ENCODE measurements at regions not wholly inside any gene's neighbourhood (a gene's known extent, or its start where the extent isn't known, plus 50 kb on each side); places are given as distances from the start of the nearest gene placed in this dataset.

GRCh38 chr14:35993684-35993960 lies 167.5 kb downstream of the BRMS1L start:
- H3K79me2 ChIP-seq (ENCODE audit: insufficient read depth): no peaks in the 10 kb centered on the region
- H4K20me1 ChIP-seq (ENCODE audit: insufficient read depth): no peaks in the 10 kb centered on the region
- ChIA-PET CTCF (interaction anchor here (1.0 kb wide), 1 partner anchor 76 kb away, joined by 3 read pairs; no protein-coding TSS in a partner anchor), POLR2A (no interaction called here)
- H3K4me1 ChIP-seq (ENCODE audit: control insufficient read depth in 1 of 2, insufficient read depth in 2 of 2, low read depth in 1 of 2, low read length in 1 of 2): no peaks in the 10 kb centered on the region; a peak in 1 of 4 replicates
- H3K4me2 ChIP-seq: no peak overlapping the region
- no peaks in the 10 kb centered on the region for H3K9me3 ChIP-seq
- H3F3A ChIP-seq (replicated peaks; ENCODE audit: insufficient read depth): no peaks in the 10 kb centered on the region
- H3K9ac ChIP-seq: no peak overlapping the region
- no peak overlapping the region for H3K4me3 ChIP-seq (ENCODE audit: low read depth in 2 of 2, low read length in 1 of 2)
- peaks cover 14% of the 10 kb centered on the region; the same call in 1 of the 2 replicates for H3K27me3 ChIP-seq (ENCODE audit: insufficient read depth)
- WGBS (ENCODE audit: low lambda C conversion rate): 19% methylated on average over 3 of the region's 3 CpGs
- H3K27ac ChIP-seq (ENCODE audit: low read depth in 2 of 2, low read length in 1 of 2): no peak overlapping the region
- H3K36me3 ChIP-seq (replicated peaks in 1 of 2; ENCODE audit: control insufficient read depth in 1 of 2, insufficient read depth in 2 of 2, low read length in 1 of 2): no peaks in the 10 kb centered on the region
- DNase-seq: no peak
- TF ChIP-seq FOXJ3 (CRISPR knock-in tag; IDR thresholded peaks at IDR 0.05) (no peak), NRF1 (IDR thresholded peaks at IDR 0.05; ENCODE audit: low read depth, low read length) (no peak), MAX (IDR thresholded peaks at IDR 0.05; ENCODE audit: low read depth) (no peak), YY1 (IDR thresholded peaks at IDR 0.05; ENCODE audit: low read depth) (no peak), EP300 (IDR thresholded peaks at IDR 0.05; ENCODE audit: borderline replicate concordance in 1 of 2, low read depth in 1 of 2, low read length in 1 of 2) (no peak), TCF12 (IDR thresholded peaks at IDR 0.05) (no peak), RAD21 (IDR thresholded peaks at IDR 0.05; ENCODE audit: low read length) (no peak), RCOR1 (IDR thresholded peaks at IDR 0.05; ENCODE audit: low read length) (no peak)
- H2AFZ ChIP-seq (ENCODE audit: low read depth): no peak overlapping the region
- H3K9me2 ChIP-seq: no peaks in the 10 kb centered on the region

- Histone ChIP-seq H3K36me3 (replicated peaks in 1 of 2; ENCODE audit: control insufficient read depth in 1 of 2, insufficient read depth in 2 of 2, low read length in 1 of 2) (no peaks in the 10 kb centered on the region), H4K20me1 (ENCODE audit: insufficient read depth) (no peaks in the 10 kb centered on the region), H3K9ac (no peak overlapping the region), H2AFZ (ENCODE audit: low read depth) (no peak overlapping the region), H3F3A (replicated peaks; ENCODE audit: insufficient read depth) (no peaks in the 10 kb centered on the region), H3K9me2 (no peaks in the 10 kb centered on the region), H3K79me2 (ENCODE audit: insufficient read depth) (no peaks in the 10 kb centered on the region), H3K27ac (ENCODE audit: low read depth in 2 of 2, low read length in 1 of 2) (no peak overlapping the region), H3K4me3 (ENCODE audit: low read depth in 2 of 2, low read length in 1 of 2) (no peak overlapping the region), H3K9me3 (no peaks in the 10 kb centered on the region), H3K4me1 (ENCODE audit: control insufficient read depth in 1 of 2, insufficient read depth in 2 of 2, low read depth in 1 of 2, low read length in 1 of 2) (no peaks in the 10 kb centered on the region; a peak in 1 of 4 replicates), H3K4me2 (no peak overlapping the region), H3K27me3 (ENCODE audit: insufficient read depth) (peaks cover 14% of the 10 kb centered on the region; the same call in 1 of the 2 replicates)
- POLR2A ChIA-PET: no interaction called here
- no peak for DNase-seq
- CTCF ChIA-PET: interaction anchor here (1.0 kb wide), 1 partner anchor 77 kb away, joined by 3 read pairs; no protein-coding TSS in a partner anchor
- 41% methylated on average over 5 of the region's 5 CpGs for WGBS (ENCODE audit: low lambda C conversion rate)
- TF ChIP-seq TEAD4 (IDR thresholded peaks at IDR 0.05; ENCODE audit: borderline replicate concordance, insufficient read depth) (no peak), MAX (IDR thresholded peaks at IDR 0.05; ENCODE audit: low read depth) (no peak), MXI1 (IDR thresholded peaks at IDR 0.05; ENCODE audit: low read depth, low read length) (no peak), REST (IDR thresholded peaks at IDR 0.05; ENCODE audit: low read depth, low read length) (no peak), IRF3 (IDR thresholded peaks at IDR 0.05; ENCODE audit: low read depth, low read length) (no peak), CHD2 (IDR thresholded peaks at IDR 0.05; ENCODE audit: low read length, partially characterized antibody) (no peak), RFX5 (IDR thresholded peaks at IDR 0.05; ENCODE audit: low read length) (no peak), EP300 (IDR thresholded peaks at IDR 0.05; ENCODE audit: borderline replicate concordance in 1 of 2, low read depth in 1 of 2, low read length in 1 of 2) (no peak), RAD21 (IDR thresholded peaks at IDR 0.05; ENCODE audit: low read length) (no peak), GATA2 (CRISPR knock-in tag; IDR thresholded peaks at IDR 0.05) (no peak), GABPA (IDR thresholded peaks at IDR 0.05; ENCODE audit: low read depth) (no peak), RCOR1 (IDR thresholded peaks at IDR 0.05; ENCODE audit: low read length) (no peak), YY1 (IDR thresholded peaks at IDR 0.05; ENCODE audit: low read depth) (no peak)
- TF ChIP-seq, protein P1, sequence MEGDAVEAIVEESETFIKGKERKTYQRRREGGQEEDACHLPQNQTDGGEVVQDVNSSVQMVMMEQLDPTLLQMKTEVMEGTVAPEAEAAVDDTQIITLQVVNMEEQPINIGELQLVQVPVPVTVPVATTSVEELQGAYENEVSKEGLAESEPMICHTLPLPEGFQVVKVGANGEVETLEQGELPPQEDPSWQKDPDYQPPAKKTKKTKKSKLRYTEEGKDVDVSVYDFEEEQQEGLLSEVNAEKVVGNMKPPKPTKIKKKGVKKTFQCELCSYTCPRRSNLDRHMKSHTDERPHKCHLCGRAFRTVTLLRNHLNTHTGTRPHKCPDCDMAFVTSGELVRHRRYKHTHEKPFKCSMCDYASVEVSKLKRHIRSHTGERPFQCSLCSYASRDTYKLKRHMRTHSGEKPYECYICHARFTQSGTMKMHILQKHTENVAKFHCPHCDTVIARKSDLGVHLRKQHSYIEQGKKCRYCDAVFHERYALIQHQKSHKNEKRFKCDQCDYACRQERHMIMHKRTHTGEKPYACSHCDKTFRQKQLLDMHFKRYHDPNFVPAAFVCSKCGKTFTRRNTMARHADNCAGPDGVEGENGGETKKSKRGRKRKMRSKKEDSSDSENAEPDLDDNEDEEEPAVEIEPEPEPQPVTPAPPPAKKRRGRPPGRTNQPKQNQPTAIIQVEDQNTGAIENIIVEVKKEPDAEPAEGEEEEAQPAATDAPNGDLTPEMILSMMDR (IDR thresholded peaks at IDR 0.05): no peak
- TF ChIP-seq, protein P2, sequence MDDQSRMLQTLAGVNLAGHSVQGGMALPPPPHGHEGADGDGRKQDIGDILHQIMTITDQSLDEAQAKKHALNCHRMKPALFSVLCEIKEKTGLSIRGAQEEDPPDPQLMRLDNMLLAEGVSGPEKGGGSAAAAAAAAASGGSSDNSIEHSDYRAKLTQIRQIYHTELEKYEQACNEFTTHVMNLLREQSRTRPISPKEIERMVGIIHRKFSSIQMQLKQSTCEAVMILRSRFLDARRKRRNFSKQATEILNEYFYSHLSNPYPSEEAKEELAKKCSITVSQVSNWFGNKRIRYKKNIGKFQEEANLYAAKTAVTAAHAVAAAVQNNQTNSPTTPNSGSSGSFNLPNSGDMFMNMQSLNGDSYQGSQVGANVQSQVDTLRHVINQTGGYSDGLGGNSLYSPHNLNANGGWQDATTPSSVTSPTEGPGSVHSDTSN (IDR thresholded peaks at IDR 0.05): no peak
Measured at GRCh38 chr14:35992816-35993683, 166.9 kb downstream of the BRMS1L start.
